ENCODE measurements at regions not wholly inside any gene's neighbourhood (a gene's known extent, or its start where the extent isn't known, plus 50 kb on each side); places are given as distances from the start of the nearest gene placed in this dataset.

- peaks cover 24% of the 10 kb centered on the region for H3K4me1 Mint-ChIP-seq
- no peak for DNase-seq (ENCODE audit: low spot score in 2 of 2, unreplicated experiment in 2 of 2)
- TF ChIP-seq, protein P1, sequence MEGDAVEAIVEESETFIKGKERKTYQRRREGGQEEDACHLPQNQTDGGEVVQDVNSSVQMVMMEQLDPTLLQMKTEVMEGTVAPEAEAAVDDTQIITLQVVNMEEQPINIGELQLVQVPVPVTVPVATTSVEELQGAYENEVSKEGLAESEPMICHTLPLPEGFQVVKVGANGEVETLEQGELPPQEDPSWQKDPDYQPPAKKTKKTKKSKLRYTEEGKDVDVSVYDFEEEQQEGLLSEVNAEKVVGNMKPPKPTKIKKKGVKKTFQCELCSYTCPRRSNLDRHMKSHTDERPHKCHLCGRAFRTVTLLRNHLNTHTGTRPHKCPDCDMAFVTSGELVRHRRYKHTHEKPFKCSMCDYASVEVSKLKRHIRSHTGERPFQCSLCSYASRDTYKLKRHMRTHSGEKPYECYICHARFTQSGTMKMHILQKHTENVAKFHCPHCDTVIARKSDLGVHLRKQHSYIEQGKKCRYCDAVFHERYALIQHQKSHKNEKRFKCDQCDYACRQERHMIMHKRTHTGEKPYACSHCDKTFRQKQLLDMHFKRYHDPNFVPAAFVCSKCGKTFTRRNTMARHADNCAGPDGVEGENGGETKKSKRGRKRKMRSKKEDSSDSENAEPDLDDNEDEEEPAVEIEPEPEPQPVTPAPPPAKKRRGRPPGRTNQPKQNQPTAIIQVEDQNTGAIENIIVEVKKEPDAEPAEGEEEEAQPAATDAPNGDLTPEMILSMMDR (IDR thresholded peaks at IDR 0.05; ENCODE audit: unreplicated experiment), result no peak
- H3K27ac Mint-ChIP-seq, result no peak overlapping the region
- H3K36me3 Mint-ChIP-seq, result no peaks in the 10 kb centered on the region
- peaks cover 4% of the 10 kb centered on the region for H3K9me3 Mint-ChIP-seq
- H3K27me3 Mint-ChIP-seq (ENCODE audit: low read depth), result no peaks in the 10 kb centered on the region
- H3K4me3 Mint-ChIP-seq, result no peak overlapping the region
Measured at GRCh38 chr13:21814604-21815003, 143.7 kb downstream of the FGF9 start.

GRCh38 chr13:21817878-21818277, 147.0 kb downstream of the FGF9 start:
- Mint-ChIP-seq H3K4me3 (no peak overlapping the region), H3K27ac (no peak overlapping the region), H3K4me1 (peaks cover 19% of the 10 kb centered on the region)

GRCh38 chr13:21822029-21822428, 151.2 kb downstream of the FGF9 start:
- H3K27me3 Mint-ChIP-seq (ENCODE audit: low read depth), result no peaks in the 10 kb centered on the region
- TF ChIP-seq, protein P1 (IDR thresholded peaks at IDR 0.05; ENCODE audit: unreplicated experiment), result no peak
- no peak overlapping the region for H3K27ac Mint-ChIP-seq
- no peak overlapping the region for H3K4me3 Mint-ChIP-seq
- peaks cover 6% of the 10 kb centered on the region for H3K9me3 Mint-ChIP-seq
- peaks cover 47% of the 10 kb centered on the region for H3K4me1 Mint-ChIP-seq
- no peaks in the 10 kb centered on the region for H3K36me3 Mint-ChIP-seq
- no peak for DNase-seq (ENCODE audit: low spot score in 2 of 2, unreplicated experiment in 2 of 2)

More at GRCh38 chr13:21817878-21818277, 147.0 kb downstream of the FGF9 start:
- no peak for DNase-seq (ENCODE audit: low spot score in 2 of 2, unreplicated experiment in 2 of 2)
- peaks cover 4% of the 10 kb centered on the region for H3K9me3 Mint-ChIP-seq
- TF ChIP-seq, protein P1 (IDR thresholded peaks at IDR 0.05; ENCODE audit: unreplicated experiment), result no peak
- H3K27me3 Mint-ChIP-seq (ENCODE audit: low read depth), result no peaks in the 10 kb centered on the region
- no peaks in the 10 kb centered on the region for H3K36me3 Mint-ChIP-seq

DNA sequence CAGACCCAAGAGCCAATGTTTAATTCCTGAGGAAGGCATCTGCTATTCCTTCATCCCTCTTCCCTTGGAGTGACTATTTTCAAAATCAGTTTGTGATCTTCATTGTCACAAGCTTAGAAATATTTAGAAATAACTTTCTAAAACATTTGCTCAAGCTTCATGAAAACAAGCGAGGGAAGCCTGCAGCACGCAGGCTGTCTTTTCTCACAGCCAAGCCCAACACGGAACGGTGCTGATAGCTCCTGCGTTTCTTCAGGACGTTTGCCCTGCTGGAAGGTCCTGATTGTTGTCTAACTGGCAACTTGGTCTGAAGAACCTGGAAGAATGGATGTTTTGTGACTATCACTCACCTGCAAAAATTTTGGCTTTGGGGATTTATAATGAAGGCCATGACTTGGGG, 152.5 kb downstream of the FGF9 start:
- Mint-ChIP-seq H3K4me3 (no peak overlapping the region), H3K4me1 (peaks cover 57% of the 10 kb centered on the region), H3K36me3 (no peaks in the 10 kb centered on the region), H3K9me3 (peaks cover 6% of the 10 kb centered on the region), H3K27me3 (ENCODE audit: low read depth) (no peaks in the 10 kb centered on the region), H3K27ac (peak overlapping the region; percentile 39)
- TF ChIP-seq, protein P1 (IDR thresholded peaks at IDR 0.05; ENCODE audit: unreplicated experiment), result no peak
- DNase-seq (ENCODE audit: low spot score in 2 of 2, unreplicated experiment in 2 of 2), result no peak

- Mint-ChIP-seq H3K9me3 (peaks cover 6% of the 10 kb centered on the region), H3K4me1 (peaks cover 63% of the 10 kb centered on the region), H3K27me3 (ENCODE audit: low read depth) (no peaks in the 10 kb centered on the region), H3K36me3 (no peaks in the 10 kb centered on the region), H3K27ac (peak overlapping the region; percentile 66), H3K4me3 (no peak overlapping the region)
- TF ChIP-seq, protein P1 (IDR thresholded peaks at IDR 0.05; ENCODE audit: unreplicated experiment), result no peak
- DNase-seq (ENCODE audit: low spot score in 2 of 2, unreplicated experiment in 2 of 2), result no peak
Measured at GRCh38 chr13:21823949-21824348, 153.1 kb downstream of the FGF9 start.

DNA sequence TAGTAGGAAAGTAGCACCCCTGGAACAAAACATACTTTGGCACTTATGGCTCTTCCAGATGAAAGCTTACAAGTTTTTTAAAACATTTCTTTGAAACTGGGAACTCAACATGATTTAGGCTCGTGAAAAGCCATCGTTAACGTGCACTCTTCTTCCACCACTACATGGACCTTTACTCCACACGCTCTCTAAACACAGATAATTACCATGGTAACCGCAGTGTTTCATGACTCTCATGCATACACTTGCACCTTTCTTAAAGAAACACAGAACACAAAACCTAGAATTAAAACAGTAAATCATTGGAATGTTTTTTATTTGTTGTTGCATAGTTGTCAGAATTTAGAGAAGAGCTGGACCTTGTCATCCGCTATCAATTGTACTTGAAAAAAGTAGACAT, 154.3 kb downstream of the FGF9 start:
- TF ChIP-seq, protein P1 (IDR thresholded peaks at IDR 0.05; ENCODE audit: unreplicated experiment), result no peak
- Mint-ChIP-seq H3K4me3 (peak overlapping the region; percentile 7), H3K27me3 (ENCODE audit: low read depth) (no peaks in the 10 kb centered on the region), H3K4me1 (peaks cover 65% of the 10 kb centered on the region), H3K36me3 (no peaks in the 10 kb centered on the region), H3K9me3 (peaks cover 6% of the 10 kb centered on the region), H3K27ac (peak overlapping the region; percentile 88)
- no peak for DNase-seq (ENCODE audit: low spot score in 2 of 2, unreplicated experiment in 2 of 2)

Measured in mesothelial cell of epicardium (in vitro differentiated cells).